HL-60 (cell line): ENCODE measurements at regions not wholly inside any gene's neighbourhood (a gene's known extent, or its start where the extent isn't known, plus 50 kb on each side); places are given as distances from the start of the nearest gene placed in this dataset.

Experiments used
- DNase-seq, 2 experiments: peaks; one replicate each; pipeline ENCODE4 v3.0.0-alpha.2; 2010 to 2020; ENCODE audit warnings: low read depth in 1 of 2, low spot score in 1 of 2
- H3K27ac ChIP-seq: fragments of 250-450 bp; sonication (Bioruptor Pico); replicated peaks from 2 replicates; pipeline ENCODE4 v1.5.1; 2020; ENCODE audit warnings: mild to moderate bottlenecking, moderate library complexity
- H3K27me3 ChIP-seq: fragments of 250-450 bp; sonication (Bioruptor Pico); 2 replicates; pipeline ENCODE4 v1.5.1; 2021; ENCODE audit warnings: mild to moderate bottlenecking, moderate library complexity; ENCODE audit not compliant: insufficient read depth, poor library complexity, severe bottlenecking
- H3K4me3 ChIP-seq: replicated peaks from 2 replicates; pipeline ENCODE4 v1.5.1; 2011; ENCODE audit warnings: mild to moderate bottlenecking, control low read depth, low read length; ENCODE audit not compliant: insufficient read depth
- CTCF ChIP-seq: IDR thresholded peaks from one replicate; pipeline ENCODE4 v1.5.1; 2011; ENCODE audit warnings: low read length, control low read depth, inconsistent platforms; ENCODE audit not compliant: insufficient read depth
- GABPA ChIP-seq: IDR thresholded peaks from 2 replicates; pipeline ENCODE4 v1.6.1; 2012; ENCODE audit warnings: low read depth
- POLR2AphosphoS5 ChIP-seq: IDR thresholded peaks from 2 replicates; pipeline ENCODE4 v1.6.1; 2012; ENCODE audit warnings: low read depth
- REST ChIP-seq: IDR thresholded peaks from 2 replicates; pipeline ENCODE4 v1.6.1; 2012; ENCODE audit warnings: low read depth; ENCODE audit not compliant: insufficient replicate concordance
- SPI1 ChIP-seq: IDR thresholded peaks from 2 replicates; pipeline ENCODE4 v1.6.1; 2012; ENCODE audit warnings: low read depth, mild to moderate bottlenecking, borderline replicate concordance

- no peak overlapping the region for H3K27ac ChIP-seq
- no peak for TF ChIP-seq REST
- no peak for TF ChIP-seq CTCF
- TF ChIP-seq POLR2AphosphoS5 = no peak
- no peak for TF ChIP-seq SPI1
- no peak for TF ChIP-seq GABPA
- H3K4me3 ChIP-seq = no peak overlapping the region
- H3K27me3 ChIP-seq = no peaks in the 10 kb centered on the region
- DNase-seq = no peak
These were observed 646.6 kb downstream of the TLE4 start for GRCh38 chr9:80218328-80218727.

GRCh38 chr9:80213613-80214012 is 641.8 kb downstream of the TLE4 start:
- H3K4me3 ChIP-seq = no peak overlapping the region
- no peak for TF ChIP-seq GABPA
- H3K27me3 ChIP-seq = no peaks in the 10 kb centered on the region
- DNase-seq = no peak
- H3K27ac ChIP-seq = no peak overlapping the region

- no peak for TF ChIP-seq POLR2AphosphoS5
- TF ChIP-seq SPI1 = no peak
- no peak for TF ChIP-seq CTCF
- TF ChIP-seq REST = no peak
- TF ChIP-seq GABPA = no peak
- DNase-seq = no peak
- Histone ChIP-seq H3K27ac (no peak overlapping the region), H3K4me3 (no peak overlapping the region), H3K27me3 (no peaks in the 10 kb centered on the region)
These were observed 636.9 kb downstream of the TLE4 start for GRCh38 chr9:80208696-80209095.

- Histone ChIP-seq H3K27ac (no peak overlapping the region), H3K4me3 (no peak overlapping the region), H3K27me3 (no peaks in the 10 kb centered on the region)
- DNase-seq = no peak
- TF ChIP-seq GABPA = no peak
- no peak for TF ChIP-seq CTCF
- no peak for TF ChIP-seq POLR2AphosphoS5
- no peak for TF ChIP-seq SPI1
- TF ChIP-seq REST = no peak
These were observed 632.3 kb downstream of the TLE4 start for GRCh38 chr9:80204054-80204453.
